Liver (tissue), 8 donors: ENCODE measurements at regions not wholly inside any gene's neighbourhood (a gene's known extent, or its start where the extent isn't known, plus 50 kb on each side); places are given as distances from the start of the nearest gene placed in this dataset.

ENCODE experiments used
- DNase-seq: peaks from one replicate; pipeline ENCODE4 v3.0.0-alpha.2; 2017; ENCODE audit warnings: low spot score
- H3K27ac ChIP-seq, 2 donors: one replicate each; pipeline ENCODE4 v1.7.0; 2013; ENCODE audit warnings: inconsistent platforms in 2 of 2, low read length in 2 of 2, control low read depth in 1 of 2, low read depth in 1 of 2, mild to moderate bottlenecking in 1 of 2
- H3K27me3 ChIP-seq, 4 donors: one replicate each; pipeline versions ENCODE4 v1.6.1 to v1.7.0; 2013; ENCODE audit warnings: low read length in 3 of 4, inconsistent platforms in 1 of 4, mild to moderate bottlenecking in 1 of 4, moderate library complexity in 1 of 4; ENCODE audit not compliant: control insufficient read depth in 4 of 4, insufficient read depth in 4 of 4
- H3K36me3 ChIP-seq, 4 donors: one replicate each; pipeline versions ENCODE4 v1.6.1 to v1.7.0; 2013; ENCODE audit warnings: low read length in 3 of 4, mild to moderate bottlenecking in 3 of 4, low read depth in 1 of 4, moderate library complexity in 1 of 4; ENCODE audit not compliant: control insufficient read depth in 4 of 4, insufficient read depth in 3 of 4
- H3K4me1 ChIP-seq, 4 donors: one replicate each; pipeline versions ENCODE4 v1.6.1 to v1.7.0; 2013; ENCODE audit warnings: low read length in 3 of 4, mild to moderate bottlenecking in 3 of 4, moderate library complexity in 1 of 4; ENCODE audit not compliant: control insufficient read depth in 4 of 4, insufficient read depth in 4 of 4
- H3K4me3 ChIP-seq, 3 donors: one replicate each; pipeline versions ENCODE4 v1.6.1 to v1.7.0; 2013; ENCODE audit warnings: low read length in 3 of 3, control low read depth in 1 of 3, low read depth in 1 of 3, mild to moderate bottlenecking in 1 of 3
- H3K9ac ChIP-seq, 2 donors: one replicate each; pipeline ENCODE4 v1.7.0; 2013; ENCODE audit warnings: low read length in 2 of 2, mild to moderate bottlenecking in 2 of 2, moderate library complexity in 2 of 2, control low read depth in 1 of 2, low read depth in 1 of 2
- H3K9me3 ChIP-seq, 4 donors: one replicate each; pipeline versions ENCODE4 v1.6.1 to v1.7.0; 2013; ENCODE audit warnings: low read length in 3 of 4; ENCODE audit not compliant: control insufficient read depth in 4 of 4
- ATF3 ChIP-seq: IDR thresholded peaks from 2 replicates; pipeline ENCODE4 v1.6.1; 2016; ENCODE audit warnings: antibody characterized with exemption
- CTCF ChIP-seq: fragments of 150-350 bp; IDR thresholded peaks from 2 replicates; pipeline ENCODE4 v1.5.1; 2017; ENCODE audit warnings: improper control_type of control experiment, low read depth, low read length; ENCODE audit not compliant: missing input control
- EGR1 ChIP-seq, 2 donors: IDR thresholded peaks; 2 replicates each; pipeline ENCODE4 v1.6.1; 2016 to 2018; ENCODE audit warnings: antibody characterized with exemption in 2 of 2, low read depth in 2 of 2
- FOXA1 ChIP-seq: IDR thresholded peaks from 2 replicates; pipeline ENCODE4 v1.6.1; 2016; ENCODE audit warnings: antibody characterized with exemption
- FOXA2 ChIP-seq: IDR thresholded peaks from 2 replicates; pipeline ENCODE4 v1.6.1; 2016; ENCODE audit warnings: antibody characterized with exemption
- GABPA ChIP-seq, 2 donors: IDR thresholded peaks in 1 of 2; conservative IDR thresholded peaks in 1 of 2; 2 replicates each; pipeline ENCODE4 v1.6.1; 2016; ENCODE audit warnings: antibody characterized with exemption in 2 of 2, mild to moderate bottlenecking in 1 of 2, moderate library complexity in 1 of 2
- HNF4A ChIP-seq, 2 donors: conservative IDR thresholded peaks; 2 replicates each; pipeline ENCODE4 v1.6.1; 2016; ENCODE audit warnings: antibody characterized with exemption in 2 of 2, mild to moderate bottlenecking in 2 of 2
- HNF4G ChIP-seq: IDR thresholded peaks from 2 replicates; pipeline ENCODE4 v1.6.1; 2016; ENCODE audit warnings: antibody characterized with exemption
- JUND ChIP-seq, 2 donors: IDR thresholded peaks; 2 replicates each; pipeline ENCODE4 v1.6.1; 2016; ENCODE audit warnings: antibody characterized with exemption in 2 of 2
- MAX ChIP-seq: IDR thresholded peaks from 2 replicates; pipeline ENCODE4 v1.6.1; 2016; ENCODE audit warnings: antibody characterized with exemption
- NR2F2 ChIP-seq: IDR thresholded peaks from 2 replicates; pipeline ENCODE4 v1.6.1; 2016; ENCODE audit warnings: antibody characterized with exemption
- RAD21 ChIP-seq, 2 donors: IDR thresholded peaks; 2 replicates each; pipeline ENCODE4 v1.6.1; 2016; ENCODE audit warnings: antibody characterized with exemption in 2 of 2, mild to moderate bottlenecking in 2 of 2
- REST ChIP-seq: IDR thresholded peaks from 2 replicates; pipeline ENCODE4 v1.6.1; 2016; ENCODE audit warnings: antibody characterized with exemption, mild to moderate bottlenecking
- RXRA ChIP-seq, 2 donors: IDR thresholded peaks; 2 replicates each; pipeline ENCODE4 v1.6.1; 2017 to 2018; ENCODE audit warnings: antibody characterized with exemption in 2 of 2, mild to moderate bottlenecking in 1 of 2
- SP1 ChIP-seq: IDR thresholded peaks from 2 replicates; pipeline ENCODE4 v1.6.1; 2018; ENCODE audit warnings: antibody characterized with exemption, mild to moderate bottlenecking
- TAF1 ChIP-seq: conservative IDR thresholded peaks from 2 replicates; pipeline ENCODE4 v1.6.1; 2016; ENCODE audit warnings: antibody characterized with exemption, mild to moderate bottlenecking
- YY1 ChIP-seq: IDR thresholded peaks from 2 replicates; pipeline ENCODE4 v1.6.1; 2016; ENCODE audit warnings: antibody characterized with exemption, mild to moderate bottlenecking
- ZBTB33 ChIP-seq: IDR thresholded peaks from 2 replicates; pipeline ENCODE4 v1.6.1; 2016; ENCODE audit warnings: antibody characterized with exemption
- WGBS: extraction: QIAGEN DNeasy Blood & Tissue Kit; methylation state at CpG from one replicate; pipeline ENCODE4 v1.1.7; 2013; 5-methylcytosine and 5-hydroxymethylcytosine counted together
- donor health status: healthy.
- donor health status: healthy.
- donor health status: healthy.
- donor health status: healthy.
- donor health status: healthy.

GRCh38 chrX:128759745-128760144 lies 707.5 kb upstream of the ACTRT1 start:
- no peaks in the 10 kb centered on the region for H3K4me1 ChIP-seq

More at GRCh38 chrX:128759745-128760144, 707.5 kb upstream of the ACTRT1 start:
- no peak overlapping the region for H3K27ac ChIP-seq
- DNase-seq, result no peak
- TF ChIP-seq CTCF, result no peak
- no peak for TF ChIP-seq RXRA (IDR thresholded peaks at IDR 0.05)
- no peak for TF ChIP-seq HNF4A (conservative IDR thresholded peaks at IDR 0.05)
- no peak for TF ChIP-seq FOXA1
- no peak for TF ChIP-seq RAD21 (IDR thresholded peaks at IDR 0.05)
- no peak for TF ChIP-seq GABPA (IDR thresholded peaks at IDR 0.05 in 1 of 2, conservative IDR thresholded peaks at IDR 0.05 in 1 of 2)
- TF ChIP-seq JUND (IDR thresholded peaks at IDR 0.05), result no peak
- no peak for TF ChIP-seq HNF4G
- TF ChIP-seq REST, result no peak
- no peak for TF ChIP-seq ZBTB33
- no peak for TF ChIP-seq NR2F2
- TF ChIP-seq MAX, result no peak
- TF ChIP-seq FOXA2, result no peak
- no peak for TF ChIP-seq EGR1 (IDR thresholded peaks at IDR 0.05; ENCODE audit: low read depth in 2 of 2)
- no peak for TF ChIP-seq SP1
- TF ChIP-seq TAF1, result no peak
- TF ChIP-seq YY1, result no peak
- TF ChIP-seq ATF3, result no peak
- H3K27me3 ChIP-seq, result no peaks in the 10 kb centered on the region
- H3K9ac ChIP-seq, result no peak overlapping the region
- H3K36me3 ChIP-seq, result no peaks in the 10 kb centered on the region
- no peak overlapping the region for H3K4me3 ChIP-seq
- WGBS, result 43% methylated on average over 3 of the region's 3 CpGs
- no peaks in the 10 kb centered on the region for H3K9me3 ChIP-seq
